ENCODE measurements at regions not wholly inside any gene's neighbourhood (a gene's known extent, or its start where the extent isn't known, plus 50 kb on each side); places are given as distances from the start of the nearest gene placed in this dataset.
A peak's percentile ranks its signal among the peaks of the same experiment; 100 is the strongest.

DNA sequence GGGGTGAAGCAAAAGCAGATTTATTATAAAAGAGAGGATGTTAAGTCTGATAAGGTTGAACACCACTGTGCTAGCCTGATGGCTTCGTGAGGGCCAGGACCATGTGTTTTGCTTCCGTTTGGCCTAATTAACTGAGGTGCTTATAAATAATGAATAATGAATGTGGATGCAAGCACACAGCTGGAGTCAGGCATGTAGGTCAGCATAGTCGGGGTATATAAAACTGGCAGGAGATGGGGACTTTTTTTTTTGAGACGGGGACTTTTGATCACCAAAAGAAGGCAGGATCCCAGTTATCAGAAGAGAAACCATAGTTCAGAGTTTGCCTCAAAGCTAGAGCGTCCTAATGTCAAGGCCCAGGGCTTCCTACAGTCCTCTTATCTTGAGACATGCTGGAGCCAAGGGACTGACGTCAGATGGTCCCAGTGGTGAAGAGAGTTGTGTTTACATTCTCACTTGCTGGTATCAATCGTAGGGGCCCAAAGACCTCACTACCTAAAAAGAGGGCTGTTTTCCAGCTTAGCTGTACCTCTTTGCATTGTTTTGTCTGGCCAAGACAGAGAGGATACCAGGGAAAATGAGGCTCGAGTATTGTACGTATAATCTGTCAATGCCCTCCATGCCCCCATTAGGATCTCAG is 50.4 kb downstream of the RTL9 start:
- no peak for DNase-seq

DNA sequence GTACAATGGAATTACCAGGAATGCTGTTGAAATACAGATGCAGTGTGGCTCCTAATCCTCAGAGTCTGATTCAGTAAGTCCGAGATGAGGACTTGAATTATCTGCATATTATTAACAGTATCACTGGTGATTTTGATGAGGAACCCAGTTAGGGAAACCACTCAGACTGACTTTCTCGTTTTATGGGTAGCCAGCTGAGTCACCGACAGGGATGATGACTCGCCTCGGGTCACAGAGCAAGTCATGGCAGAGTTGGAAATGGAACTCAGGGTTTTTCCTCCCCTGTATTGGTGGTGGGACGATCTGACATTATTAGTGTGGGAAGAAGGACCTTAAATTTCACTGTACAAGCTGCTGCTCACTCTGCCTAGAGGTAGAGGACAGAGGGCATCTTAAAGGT is 51.3 kb downstream of the RTL9 start:
- DNase-seq = no peak

DNA sequence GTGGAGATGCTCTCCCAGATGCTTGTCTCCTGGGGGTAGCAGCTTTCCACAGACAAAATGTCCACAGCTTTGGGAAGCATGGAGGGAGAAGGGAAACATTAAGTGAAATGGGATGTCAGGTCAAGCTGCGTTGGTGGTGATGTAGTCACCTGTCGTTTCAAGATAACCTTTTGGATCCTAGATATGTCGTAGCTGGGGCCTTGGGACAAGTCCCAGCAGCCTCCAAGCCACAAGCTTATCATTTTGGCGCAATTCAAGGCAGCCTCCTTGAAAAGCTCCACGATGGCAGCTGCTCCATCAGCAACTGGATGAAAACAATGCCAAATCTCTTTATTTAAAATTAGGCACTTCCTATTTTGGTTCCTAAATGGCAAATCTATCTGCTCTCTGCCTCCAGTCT is 52.0 kb downstream of the RTL9 start:
- no peak for DNase-seq

DNA sequence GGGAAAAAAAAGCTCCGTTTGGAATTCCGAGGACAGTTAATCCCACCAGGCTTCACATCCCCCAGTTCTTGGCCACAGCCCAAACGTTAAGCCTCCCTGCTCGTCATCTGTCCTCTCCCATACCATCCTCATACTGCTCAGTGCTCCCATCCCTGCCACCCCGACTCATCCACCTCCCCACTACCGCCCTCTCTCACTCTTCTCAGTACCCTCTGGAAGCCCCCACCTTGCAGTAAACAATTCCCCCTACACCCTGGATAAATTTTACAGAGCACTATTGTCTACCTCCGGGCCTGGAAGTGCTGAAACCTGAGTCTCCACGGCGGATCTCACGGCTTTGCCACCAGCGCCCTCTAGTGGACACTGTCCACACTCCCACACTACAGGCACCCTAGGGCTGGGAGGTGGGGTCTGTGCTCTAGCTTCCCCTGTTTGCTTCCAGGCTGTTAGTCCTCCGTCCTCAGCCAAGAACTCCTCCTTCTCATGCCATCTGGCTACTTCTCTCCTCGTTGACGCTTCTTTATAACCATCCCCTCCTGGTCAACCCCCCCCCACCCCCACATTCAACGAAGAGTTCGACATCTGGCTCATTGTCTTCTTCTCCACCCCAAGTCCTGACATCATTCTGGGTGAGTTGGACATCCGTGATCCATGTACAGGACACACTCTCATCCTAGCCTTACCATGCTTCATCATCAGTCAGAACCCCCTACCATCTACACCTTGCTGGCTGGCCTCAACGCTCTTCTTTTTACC is 54.5 kb downstream of the RTL9 start:
- peak; percentile 39 for DNase-seq

DNA sequence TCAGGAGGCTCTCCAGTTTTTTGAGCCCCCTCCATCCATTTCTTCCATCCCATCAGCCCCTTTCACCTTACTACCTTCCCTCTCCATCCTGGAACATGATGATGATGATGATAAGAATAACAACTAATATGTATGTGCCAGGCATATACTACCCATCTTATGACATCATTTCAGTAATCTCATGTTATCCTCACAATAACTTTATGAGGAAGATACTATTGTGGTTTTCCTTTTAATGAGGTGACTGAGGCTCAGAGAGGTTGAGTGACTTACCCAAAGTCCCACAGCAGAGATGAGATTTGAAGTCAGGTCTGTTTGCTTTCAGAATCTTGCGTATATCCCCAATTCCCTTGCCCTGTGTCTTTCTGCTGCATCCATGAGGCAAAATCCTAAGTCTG is 55.1 kb downstream of the RTL9 start:
- DNase-seq = no peak

DNA sequence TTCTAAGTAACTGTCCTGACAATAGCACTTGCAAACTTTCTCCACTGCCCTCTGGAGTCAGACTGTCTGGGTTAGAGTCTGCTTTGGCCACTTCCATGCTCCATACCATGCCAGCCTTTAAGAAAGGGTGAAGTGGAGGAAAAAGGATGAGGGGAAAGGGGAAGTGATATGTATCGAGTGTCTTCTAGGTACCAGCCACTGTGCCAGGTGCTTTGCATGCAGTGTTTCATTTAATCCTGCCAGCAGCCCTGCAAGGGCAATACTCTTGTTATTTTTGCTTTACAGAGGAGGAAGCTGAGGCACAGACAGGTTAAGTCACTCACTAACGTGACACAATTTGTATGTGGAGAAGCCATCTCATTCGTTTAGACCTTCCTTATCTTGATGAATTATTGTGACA is 55.6 kb downstream of the RTL9 start:
- DNase-seq = no peak

DNA sequence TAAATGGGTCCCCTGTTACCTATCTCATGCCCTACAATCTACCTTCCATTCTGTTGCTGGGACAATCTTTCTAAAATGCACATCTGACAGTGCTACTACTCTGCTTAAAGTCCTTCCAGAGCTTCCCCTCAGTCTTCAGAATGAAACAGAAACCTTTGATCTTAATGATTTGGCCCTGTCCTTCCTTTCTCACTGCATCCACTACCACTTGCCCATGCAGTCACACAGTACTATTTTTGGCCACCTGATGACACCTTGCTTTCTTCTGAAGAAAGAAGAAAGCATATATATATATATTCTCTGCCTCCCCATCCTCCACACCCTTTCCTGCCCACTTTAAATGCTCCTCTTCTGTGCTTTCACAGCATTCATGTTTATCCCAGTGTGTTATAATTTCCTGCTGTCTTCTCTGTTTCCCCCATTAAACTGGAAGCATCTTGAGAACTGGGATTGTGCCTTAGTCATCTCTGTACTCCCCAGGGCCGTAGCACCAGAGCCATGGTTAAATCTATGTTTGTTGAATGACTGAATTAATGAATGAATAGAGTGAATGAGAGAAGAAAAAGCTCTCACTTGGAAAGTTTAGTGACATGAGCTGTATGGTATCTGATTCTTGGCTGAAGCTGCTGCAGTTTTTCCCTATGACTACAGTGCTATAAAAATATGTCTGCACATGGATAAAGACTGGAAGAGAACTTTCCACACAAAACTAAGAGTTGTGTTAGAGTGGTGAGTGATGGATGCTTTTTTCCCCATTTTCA is 56.2 kb downstream of the RTL9 start:
- DNase-seq = no peak

DNA sequence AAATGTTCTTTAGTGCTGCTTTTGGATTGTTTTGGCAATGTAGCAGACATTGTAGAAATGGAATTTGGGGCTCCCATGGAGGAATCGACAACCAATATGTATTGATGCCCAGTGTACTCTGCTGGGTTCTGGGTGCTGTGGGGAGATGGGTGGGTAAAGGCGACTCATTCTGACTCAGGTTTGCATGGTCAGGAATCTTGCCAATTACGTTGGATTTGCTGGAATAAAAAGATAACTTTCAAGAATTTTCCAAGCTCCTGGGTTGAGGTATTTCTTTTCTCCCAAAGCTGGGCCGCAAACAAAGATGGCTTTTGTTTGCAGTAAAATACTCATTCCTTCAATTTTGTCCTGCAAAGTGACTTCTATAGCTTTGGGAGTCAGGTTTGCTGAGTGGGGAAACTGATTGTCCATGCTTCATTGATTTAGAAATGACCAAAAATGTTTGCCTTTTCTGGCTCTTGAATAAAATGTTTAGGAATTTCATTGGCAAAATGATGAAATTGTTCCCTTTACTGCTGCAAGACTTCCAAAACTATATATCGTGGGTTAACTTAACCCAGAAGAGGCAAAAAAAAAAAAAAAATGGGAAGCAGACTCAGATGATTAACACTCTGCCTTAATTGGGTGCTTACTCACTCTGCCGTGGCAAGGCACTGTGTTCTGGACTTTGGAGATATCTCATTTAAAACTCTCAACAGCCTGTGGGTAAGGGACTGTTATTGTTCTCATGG is 57.0 kb downstream of the RTL9 start:
- DNase-seq = no peak

DNA sequence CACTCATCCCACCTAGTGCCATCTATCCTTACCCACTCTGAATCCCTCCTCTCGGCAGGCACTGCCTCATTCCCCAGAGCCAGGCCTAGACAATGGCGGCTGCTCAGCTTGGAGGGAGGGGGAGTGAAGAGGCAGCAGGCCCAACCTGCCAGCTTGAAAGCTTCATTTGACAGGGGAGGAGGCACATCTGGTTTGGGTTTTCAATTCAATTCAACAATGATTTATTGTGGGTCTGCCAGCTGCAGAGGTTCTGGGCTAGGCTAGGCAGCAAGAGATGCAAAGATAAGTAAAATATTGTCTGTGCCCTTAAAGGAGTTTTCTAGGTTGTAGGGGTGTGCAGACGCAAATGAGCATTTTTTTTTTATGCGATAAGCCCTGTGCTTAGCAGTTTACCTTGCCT is 58.5 kb downstream of the RTL9 start:
- DNase-seq = no peak

DNA sequence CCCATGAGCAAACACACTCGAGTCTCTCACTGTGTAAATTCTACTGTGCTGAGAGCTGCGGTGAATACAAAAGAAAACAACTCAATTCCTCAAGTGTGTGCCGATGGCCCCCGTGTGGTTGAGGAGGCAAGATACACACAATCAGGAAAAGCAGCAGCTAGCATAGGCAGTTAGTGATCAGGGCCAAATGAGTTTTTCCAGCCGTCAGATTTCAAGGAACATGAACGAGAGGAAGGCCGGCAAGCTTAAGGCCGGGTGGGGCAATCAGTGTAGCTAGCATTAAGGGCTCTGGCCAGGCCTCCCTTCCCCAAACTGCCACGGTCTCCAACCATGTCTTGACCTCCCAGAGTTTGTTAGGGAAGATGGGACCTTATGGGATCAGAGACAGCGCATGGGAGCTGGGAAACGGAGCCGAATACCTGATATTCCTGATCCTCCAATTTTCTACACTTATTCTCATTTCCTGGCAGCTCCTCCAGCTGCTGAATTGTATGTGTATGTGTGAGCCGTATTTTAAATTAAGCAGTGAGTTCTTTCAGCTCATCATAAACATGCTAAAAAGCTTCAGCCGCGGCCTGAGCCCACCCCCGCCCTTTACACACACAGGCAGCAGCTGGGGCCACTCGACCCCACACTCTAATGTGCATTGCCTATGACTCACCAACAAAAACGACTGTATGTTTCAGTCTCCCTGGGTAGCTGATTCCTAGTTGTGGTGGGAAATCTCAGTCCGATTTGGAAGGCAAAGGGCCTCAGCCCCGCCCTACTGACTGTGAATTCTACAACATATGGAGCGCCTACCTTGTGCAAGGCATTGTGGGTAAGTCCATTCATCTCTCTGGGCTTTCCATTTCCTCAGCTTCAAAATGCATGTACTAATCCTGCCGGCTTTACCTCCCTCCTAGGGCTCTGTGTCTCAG is 59.9 kb downstream of the RTL9 start:
- no peak for DNase-seq

DNA sequence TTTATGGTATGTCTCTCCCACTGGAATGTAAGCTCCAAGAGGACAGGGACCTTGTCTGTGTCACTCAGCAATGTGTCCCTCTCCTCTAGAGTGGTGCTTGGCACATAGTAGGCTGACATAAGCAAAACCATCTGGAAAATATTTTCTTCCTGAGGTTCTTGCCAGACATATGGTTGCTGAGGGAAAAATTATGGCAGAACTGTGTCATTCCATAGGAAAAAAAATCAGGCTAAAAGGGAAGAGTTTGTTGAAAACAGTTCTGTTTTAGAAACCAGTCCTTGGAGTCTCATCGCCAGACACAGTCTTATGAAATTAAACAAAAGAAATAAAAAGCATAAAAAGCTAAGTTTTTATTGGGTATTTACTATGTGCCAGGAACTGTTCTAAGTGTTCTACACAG is 60.9 kb downstream of the RTL9 start:
- no peak for DNase-seq

DNA sequence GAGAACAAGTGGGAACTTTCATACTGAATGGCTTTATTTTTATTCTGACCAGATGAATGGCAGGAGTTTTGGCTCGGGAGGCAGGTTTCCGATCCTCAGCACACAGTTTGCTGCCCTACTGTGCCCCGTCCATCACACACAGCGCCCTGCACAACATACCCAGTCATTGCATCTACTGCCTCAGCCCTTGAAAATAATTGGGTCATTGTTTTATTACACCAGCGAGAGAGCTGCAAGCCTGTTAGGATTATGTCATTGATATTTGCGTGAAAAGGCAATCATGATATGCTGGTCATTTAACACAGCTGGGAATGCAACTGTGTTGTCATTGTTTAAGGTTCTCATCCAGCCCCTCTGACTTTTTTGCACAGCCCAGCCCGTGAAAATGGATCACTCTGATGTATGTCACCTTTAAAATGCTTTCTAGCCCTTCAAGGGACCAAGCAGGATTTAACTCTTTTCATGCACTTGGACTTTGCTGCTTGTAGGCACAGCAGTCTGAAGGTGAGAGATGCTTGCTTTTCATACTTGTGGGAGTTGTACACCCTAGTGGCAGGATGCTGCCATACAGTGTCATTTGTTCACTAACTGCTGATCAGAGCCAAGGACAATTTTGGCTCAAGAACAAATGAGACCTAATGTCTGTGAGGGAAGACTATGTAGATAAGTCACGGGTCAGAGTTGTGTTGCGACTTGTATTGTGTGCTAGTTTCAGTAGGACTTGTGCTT is 62.3 kb downstream of the RTL9 start:
- DNase-seq = no peak

DNA sequence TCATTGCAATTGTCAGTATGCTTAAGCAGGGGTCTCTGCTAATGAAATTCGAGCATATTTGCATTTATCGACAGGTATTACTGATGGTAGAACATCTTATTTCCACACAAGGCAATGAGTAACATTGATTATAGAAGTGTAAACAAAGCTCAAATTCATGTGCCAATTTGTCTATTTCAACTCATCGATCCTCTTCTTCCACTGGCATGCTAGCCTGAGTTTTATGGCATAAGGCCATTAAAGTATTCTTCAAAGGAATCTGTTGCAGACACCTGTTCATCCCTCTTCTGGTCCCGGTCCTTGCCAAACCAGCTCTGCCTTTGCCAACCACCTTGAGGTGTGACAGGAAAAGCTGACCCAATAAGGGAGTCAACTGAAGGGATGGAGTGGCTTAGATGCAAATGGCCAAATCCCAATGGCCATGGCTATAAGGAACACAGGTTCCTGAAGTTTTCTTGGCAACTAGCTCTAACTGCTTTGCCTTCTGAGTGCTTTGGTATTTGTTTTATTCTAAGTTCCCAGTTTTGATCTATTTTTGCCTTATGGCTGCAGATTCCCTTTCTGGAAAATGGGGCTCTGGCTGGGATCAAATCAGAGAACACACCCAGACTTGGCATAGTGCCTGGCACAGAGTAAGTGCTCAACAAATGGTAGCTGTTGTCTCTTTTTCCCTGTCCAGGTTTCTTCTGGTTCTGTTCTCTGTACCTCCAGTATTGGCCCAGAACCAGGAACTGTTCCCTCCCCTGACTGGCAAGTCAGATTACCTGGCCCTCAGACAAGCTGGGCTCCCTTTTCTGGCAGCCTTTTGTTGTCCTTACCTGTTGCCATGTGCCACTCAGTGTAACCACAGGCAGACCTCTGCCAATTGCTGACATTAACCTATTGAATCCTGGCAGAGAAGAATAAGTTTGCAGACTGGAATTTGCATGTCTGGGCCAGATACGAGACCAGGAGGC is 63.1 kb downstream of the RTL9 start:
- DNase-seq = no peak

DNA sequence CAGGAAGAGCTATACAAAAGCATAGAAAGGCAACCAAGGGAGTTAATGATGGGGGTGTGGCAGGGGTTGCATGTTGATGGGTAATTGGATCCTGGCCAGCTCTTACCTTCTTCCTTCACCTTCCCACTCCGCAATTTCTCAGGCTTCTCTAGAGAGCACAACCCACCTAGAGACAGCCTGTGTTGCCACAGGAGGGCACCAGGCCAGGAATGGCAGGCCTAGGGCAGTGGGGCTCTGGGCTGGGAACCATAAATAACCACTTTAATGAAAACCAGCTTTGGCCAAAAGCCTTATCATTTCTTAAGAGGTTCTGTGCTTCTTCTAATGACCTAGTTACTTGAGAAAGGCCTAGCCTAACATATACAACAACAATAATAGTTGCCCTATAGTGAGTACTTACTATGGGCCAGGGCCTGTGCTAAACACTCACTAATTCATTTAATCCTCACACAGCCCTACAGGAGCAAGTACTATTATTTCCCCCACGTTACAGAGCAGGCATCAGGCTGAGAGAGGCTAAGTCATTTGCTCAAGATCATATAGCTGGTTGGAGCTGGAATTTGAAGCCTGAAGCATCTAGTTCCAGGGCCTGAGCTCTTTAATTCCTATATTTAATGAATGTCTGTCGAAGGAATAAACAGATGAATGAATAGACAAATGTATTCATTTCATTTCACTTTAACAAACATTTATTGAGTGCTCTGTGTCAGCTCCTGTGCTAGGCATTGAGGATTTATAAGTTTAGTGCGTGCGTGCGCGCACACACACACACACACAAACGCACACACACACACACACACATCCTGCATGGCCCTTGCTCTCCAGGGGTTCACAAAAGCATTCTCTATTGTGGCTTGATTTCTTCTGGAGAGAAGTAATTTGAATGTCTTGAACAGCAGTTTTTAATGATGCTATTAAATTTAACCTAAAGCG is 66.8 kb downstream of the RTL9 start:
- no peak for DNase-seq

DNA sequence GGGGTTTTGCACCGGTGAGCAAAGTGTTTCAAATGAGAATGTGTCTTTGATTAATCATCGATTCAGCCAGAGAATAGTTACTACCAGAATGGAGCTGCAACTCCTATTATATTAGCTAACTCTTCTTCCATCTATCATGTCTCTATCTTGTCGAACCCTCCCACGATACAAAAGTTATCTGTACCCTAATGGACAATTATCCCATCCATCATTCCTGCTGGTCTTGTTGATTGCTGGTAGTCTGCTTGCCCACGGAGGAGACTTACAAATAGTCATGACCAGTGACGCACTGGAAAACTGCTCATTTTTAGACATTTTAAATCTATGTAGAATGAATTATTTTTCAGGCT is 67.5 kb downstream of the RTL9 start:
- DNase-seq = no peak

DNA sequence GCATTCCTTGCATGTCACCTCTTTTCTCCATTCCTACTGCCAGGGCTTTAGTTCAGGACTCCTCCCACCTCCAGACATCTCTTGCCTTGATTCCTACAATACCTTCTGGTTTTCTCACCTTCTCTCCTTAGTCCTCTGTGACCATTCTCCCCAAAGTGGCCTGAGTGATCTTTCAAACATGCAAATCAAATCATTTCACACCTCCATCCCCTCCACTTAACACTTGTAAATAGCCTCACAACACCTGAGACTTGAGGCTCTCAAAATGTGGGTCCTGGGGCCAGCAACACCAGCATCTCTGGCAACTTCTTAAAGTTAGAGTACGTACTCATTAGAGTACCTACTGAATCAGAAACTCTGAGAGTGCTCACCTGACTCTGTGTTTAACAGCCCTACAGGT is 68.4 kb downstream of the RTL9 start:
- DNase-seq = no peak

DNA sequence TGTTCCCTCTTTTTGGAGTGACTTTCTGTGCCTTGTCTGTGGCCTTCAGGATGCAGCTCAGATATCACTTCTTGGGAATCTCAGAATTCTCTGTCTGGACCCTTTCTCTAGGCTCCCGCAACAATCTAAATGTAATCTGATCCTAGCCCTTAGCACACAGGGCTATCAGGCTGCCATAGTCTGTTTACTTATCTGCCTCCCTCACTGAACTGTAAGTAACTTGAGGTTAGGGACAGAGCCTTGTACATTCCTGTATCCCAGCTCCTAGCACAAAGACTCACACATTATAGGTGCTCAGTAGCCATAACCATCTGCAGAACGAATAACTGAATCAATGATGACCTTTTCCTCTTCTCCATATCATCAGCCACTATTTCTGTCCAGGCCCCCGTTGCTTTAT is 69.5 kb downstream of the RTL9 start:
- DNase-seq = no peak

DNA sequence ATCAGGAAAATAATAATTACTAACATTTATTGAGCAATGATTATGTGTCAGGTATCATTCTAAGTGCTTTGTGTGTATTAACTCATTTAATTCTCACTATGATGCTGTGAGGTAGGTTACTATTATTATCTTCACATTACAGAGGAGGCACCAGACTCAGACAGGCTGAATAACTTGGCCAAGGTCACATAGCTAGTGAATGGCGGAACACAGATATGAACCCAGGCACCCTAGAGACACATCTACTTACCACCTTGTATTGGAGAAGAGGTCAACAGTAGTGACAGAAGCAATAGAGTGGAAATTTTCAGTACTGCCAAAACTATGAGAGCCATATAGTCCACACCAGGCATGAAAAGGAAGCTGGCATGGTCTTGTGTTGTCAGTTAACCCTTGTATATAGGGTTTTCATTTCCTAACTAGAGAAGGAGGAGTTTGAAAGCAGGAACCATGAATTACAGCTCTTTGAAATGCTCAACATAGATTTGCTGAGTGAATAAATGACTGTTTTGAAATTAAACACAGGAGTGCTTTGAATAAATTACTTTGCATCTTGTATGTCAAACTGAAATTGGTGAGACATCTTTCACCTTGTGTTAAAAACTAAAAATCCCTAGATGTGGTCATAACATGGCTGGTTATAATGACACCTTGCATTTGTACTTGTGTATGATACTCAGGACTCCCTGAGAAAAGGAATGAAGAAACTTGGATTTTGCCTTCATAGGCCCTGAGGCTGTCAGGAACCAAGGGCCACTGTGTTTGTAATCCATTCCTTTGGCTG is 71.8 kb downstream of the RTL9 start:
- DNase-seq = no peak
